NCI-H1092 (cell line): ENCODE measurements at regions not wholly inside any gene's neighbourhood (a gene's known extent, or its start where the extent isn't known, plus 50 kb on each side); places are given as distances from the start of the nearest gene placed in this dataset.
"Not testable (repeated sequence)": the region's sequence is repeated elsewhere in the genome, so short reads cannot be mapped to it uniquely, and the experiment has no call there.

ENCODE experiments used
- DNase-seq: peaks from one replicate; lab custom pipeline; 2025; lab: John Stamatoyannopoulos, UW

- DNase-seq: no peak
These were observed 603.6 kb downstream of the FBXO15 start for GRCh38 chr18:73544032-73544431.

GRCh38 chr18:73535990-73536389, 611.6 kb downstream of the FBXO15 start:
- no peak for DNase-seq

GRCh38 chr18:73535189-73535588, 612.4 kb downstream of the FBXO15 start:
- no peak for DNase-seq

- no peak for DNase-seq
These were observed 616.0 kb downstream of the FBXO15 start for GRCh38 chr18:73531601-73532000.

GRCh38 chr18:73528066-73528465, 619.6 kb downstream of the FBXO15 start:
- DNase-seq: no peak

- DNase-seq: no peak
These were observed 627.4 kb downstream of the FBXO15 start for GRCh38 chr18:73520229-73520628.

GRCh38 chr18:73516056-73516455, 631.6 kb downstream of the FBXO15 start:
- DNase-seq: not testable (repeated sequence)

GRCh38 chr18:73514449-73514848, 633.2 kb downstream of the FBXO15 start:
- no peak for DNase-seq

GRCh38 chr18:73511771-73512503, 635.7 kb downstream of the FBXO15 start:
- DNase-seq: no peak

GRCh38 chr18:73509460-73509859, 638.2 kb downstream of the FBXO15 start:
- DNase-seq: no peak

GRCh38 chr18:73503326-73503725, 635.5 kb upstream of the NETO1 start:
- no peak for DNase-seq

GRCh38 chr18:73487966-73488365, 620.2 kb upstream of the NETO1 start:
- DNase-seq: no peak

GRCh38 chr18:73485166-73485565, 617.4 kb upstream of the NETO1 start:
- DNase-seq: no peak

- no peak for DNase-seq
These were observed 615.1 kb upstream of the NETO1 start for GRCh38 chr18:73482901-73483300.

- no peak for DNase-seq
These were observed 611.7 kb upstream of the NETO1 start for GRCh38 chr18:73479477-73479876.

GRCh38 chr18:73478191-73478590, 610.4 kb upstream of the NETO1 start:
- no peak for DNase-seq

- no peak for DNase-seq
These were observed 608.2 kb upstream of the NETO1 start for GRCh38 chr18:73476031-73476430.

GRCh38 chr18:73462092-73462491, 594.3 kb upstream of the NETO1 start:
- DNase-seq: no peak

- DNase-seq: no peak
These were observed 593.9 kb upstream of the NETO1 start for GRCh38 chr18:73461780-73462059.

GRCh38 chr18:73461038-73461779, 593.4 kb upstream of the NETO1 start:
- no peak for DNase-seq

GRCh38 chr18:73458186-73458964, 590.6 kb upstream of the NETO1 start:
- no peak for DNase-seq

GRCh38 chr18:73456643-73457042, 588.9 kb upstream of the NETO1 start:
- DNase-seq: no peak

- DNase-seq: no peak
These were observed 585.1 kb upstream of the NETO1 start for GRCh38 chr18:73452866-73453265.
